ENCODE measurements at regions not wholly inside any gene's neighbourhood (a gene's known extent, or its start where the extent isn't known, plus 50 kb on each side); places are given as distances from the start of the nearest gene placed in this dataset.
"Not testable (repeated sequence)": the region's sequence is repeated elsewhere in the genome, so short reads cannot be mapped to it uniquely, and the experiment has no call there.

- DNase-seq = no peak
These were observed 1109.6 kb upstream of the MIR17HG start for GRCh38 chr13:90237852-90238251.

GRCh38 chr13:90238413-90238812, 1109.1 kb upstream of the MIR17HG start:
- DNase-seq = no peak

- DNase-seq = no peak
These were observed 1108.4 kb upstream of the MIR17HG start for GRCh38 chr13:90239130-90239529.

DNA sequence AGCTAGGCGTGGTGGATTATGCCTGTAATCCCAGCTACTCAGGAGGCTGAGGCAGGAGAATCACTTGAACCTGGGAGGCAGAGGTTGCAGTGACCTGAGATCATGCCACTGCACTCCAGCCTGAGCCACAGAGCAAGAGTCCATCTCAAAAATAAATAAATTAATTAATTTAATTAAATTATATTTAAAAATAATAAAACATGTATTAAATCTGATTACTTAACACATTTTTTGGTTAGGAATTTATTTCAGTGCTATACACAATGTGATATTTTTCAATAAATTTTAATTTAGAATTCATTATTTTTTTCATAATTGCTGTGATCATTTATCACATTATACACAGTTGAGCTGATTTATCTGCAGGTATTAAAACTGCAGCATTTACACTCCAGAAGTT, 1101.5 kb upstream of the MIR17HG start:
- no peak for DNase-seq

- no peak for DNase-seq
These were observed 1100.7 kb upstream of the MIR17HG start for GRCh38 chr13:90246687-90247345.

DNA sequence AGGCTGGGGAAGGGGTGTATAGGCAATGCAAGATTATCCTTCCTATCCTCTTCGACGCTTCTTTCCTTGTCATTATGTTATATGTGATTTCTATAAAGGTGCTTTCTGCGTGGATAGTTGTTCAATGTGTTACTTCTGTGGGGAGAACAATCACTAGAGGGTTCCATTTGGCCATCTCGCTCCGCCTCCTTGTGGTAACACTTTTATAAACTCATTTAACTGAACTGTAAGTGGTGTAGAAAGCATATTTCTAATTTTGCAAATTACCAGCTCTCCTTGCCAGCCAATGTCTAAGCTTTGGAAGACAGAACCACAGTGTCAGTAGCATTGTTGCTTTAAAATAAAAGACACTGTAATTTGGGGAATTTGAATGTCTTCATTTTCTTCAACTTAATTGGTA, 1093.7 kb upstream of the MIR17HG start:
- DNase-seq = no peak

- no peak for DNase-seq
These were observed 1093.0 kb upstream of the MIR17HG start for GRCh38 chr13:90254437-90254836.

DNA sequence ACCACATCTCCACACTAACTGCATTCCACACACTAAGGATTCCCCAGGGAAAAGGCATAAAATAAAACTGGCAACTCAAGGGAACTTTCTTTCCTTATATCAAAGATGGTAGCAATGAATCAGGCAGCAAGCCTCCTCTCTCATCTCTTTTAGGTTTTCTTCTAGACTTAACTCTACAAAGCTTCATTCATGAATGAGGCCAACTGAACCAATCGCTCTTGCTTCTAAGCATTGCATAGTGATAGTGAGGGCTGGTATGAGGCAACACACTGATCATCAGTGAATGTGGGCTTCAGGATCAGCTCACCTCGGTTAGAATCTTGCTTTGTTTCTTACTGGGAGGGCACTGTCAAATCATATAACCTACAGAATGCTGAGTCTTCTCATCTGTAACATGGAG, 1090.7 kb upstream of the MIR17HG start:
- no peak for DNase-seq

GRCh38 chr13:90258129-90258528, 1089.4 kb upstream of the MIR17HG start:
- DNase-seq = no peak

DNA sequence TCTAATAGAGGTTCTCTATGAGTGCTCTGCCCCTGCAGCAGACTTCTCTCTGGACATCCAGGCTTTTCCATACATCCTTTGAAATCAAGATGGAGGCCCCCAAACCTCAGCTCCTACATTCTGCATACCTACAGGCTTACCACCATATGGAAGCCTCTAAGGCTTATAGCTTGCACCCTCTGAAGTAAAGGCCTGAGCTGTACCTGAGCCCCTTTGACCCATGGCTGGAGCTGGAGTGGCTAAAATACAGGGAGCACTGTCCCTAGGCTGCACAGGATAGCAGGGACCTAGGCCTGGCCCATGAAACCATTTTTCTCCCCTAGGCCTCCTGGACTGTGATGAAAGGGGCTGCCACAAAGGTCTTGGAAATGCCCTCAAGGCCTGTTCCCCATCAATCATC, 1086.1 kb upstream of the MIR17HG start:
- no peak for DNase-seq

DNA sequence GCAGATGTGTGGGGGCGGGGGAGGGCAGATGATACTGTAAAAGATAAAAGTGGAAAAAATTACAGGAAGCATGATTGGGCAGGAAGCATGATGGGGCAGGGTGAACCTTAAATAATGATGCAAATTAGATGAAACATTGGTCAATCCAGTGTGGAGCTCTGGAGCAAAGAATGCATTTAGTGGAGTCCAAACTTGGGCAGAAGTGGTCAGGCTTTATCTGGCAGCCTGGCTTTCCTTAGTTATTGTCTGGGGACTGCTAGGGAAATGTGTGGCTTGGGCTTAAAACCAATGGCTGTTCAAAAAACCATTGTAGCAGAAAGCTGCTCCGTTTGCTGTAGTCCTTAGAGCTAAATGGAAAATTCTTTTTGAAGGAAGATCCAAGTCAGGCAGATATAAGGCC, 1077.3 kb upstream of the MIR17HG start:
- DNase-seq = no peak

DNA sequence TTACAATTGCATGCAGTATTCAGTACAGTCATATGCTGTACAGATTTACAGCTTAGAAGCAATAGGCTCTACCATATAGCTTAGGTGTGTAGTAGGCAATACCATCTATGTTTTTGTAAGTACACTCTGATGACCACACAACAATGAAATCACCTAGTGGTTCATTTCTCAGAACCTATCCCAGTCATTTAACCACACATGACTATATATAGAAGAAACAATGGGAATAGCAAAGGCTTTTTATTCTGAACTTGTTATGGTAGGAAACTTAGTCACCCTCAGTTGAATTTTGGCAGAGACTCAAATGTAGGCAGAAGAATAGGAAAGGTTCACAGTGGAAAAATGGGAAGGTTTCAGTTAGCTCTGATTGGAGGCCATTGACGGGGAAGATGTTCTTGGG, 1075.1 kb upstream of the MIR17HG start:
- DNase-seq = no peak

GRCh38 chr13:90276216-90276615, 1071.3 kb upstream of the MIR17HG start:
- DNase-seq = no peak

DNA sequence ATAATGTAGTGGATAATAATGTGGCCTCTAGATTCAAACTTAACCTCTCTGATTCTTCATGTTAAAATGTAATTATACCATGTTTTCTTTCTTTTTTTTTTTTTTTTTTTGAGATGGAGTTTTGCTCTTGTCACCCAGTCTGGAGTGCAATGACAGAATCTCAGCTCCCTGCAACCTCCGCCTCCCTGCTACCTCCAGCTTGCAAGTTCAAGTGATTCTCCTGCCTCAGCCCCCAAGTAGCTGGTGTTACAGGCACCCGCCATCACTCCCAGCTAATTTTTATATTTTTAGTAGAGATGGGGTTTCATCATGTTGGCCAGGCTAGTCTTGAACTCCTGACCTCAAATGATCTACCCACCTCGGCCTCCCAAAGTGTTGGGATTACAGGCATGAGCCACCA, 1069.3 kb upstream of the MIR17HG start:
- DNase-seq = not testable (repeated sequence)

DNA sequence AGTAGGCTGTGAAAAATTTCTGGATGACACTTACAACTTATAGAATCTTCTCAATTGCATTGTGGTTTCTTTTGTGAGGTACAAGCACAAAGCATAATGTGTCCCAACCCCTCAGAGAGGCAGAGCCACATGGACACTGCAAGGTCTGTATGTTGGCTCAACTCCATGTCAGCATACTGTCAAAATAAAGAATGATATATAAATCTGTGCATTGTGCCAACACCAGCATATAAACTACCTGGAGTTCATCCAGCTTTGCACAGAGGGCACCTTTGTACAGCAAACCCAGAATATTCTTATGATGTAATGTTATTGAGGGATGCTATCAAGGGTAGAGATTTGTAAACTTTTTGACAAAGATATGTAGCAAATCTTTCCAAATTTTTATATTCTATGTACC, 1065.8 kb upstream of the MIR17HG start:
- no peak for DNase-seq

DNA sequence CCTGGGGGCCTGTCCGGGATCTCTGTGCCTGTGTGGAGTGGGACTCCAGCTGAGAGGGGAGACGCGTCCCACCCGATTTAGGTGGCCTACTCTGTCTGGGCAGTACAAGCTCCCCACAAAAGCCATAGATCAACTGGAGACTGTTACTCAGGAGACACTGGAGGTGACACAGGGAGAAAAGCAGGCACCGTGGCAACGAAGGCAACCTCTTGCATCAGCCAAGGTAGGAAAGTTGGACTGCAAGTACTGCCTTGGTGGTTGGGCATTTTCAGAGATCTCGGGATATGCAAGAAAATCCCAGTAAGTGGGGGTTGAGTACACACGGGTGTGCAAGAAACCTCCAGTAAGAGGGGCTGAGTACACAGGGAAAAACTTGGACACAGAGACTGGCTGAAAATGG, 1060.0 kb upstream of the MIR17HG start:
- no peak for DNase-seq

DNA sequence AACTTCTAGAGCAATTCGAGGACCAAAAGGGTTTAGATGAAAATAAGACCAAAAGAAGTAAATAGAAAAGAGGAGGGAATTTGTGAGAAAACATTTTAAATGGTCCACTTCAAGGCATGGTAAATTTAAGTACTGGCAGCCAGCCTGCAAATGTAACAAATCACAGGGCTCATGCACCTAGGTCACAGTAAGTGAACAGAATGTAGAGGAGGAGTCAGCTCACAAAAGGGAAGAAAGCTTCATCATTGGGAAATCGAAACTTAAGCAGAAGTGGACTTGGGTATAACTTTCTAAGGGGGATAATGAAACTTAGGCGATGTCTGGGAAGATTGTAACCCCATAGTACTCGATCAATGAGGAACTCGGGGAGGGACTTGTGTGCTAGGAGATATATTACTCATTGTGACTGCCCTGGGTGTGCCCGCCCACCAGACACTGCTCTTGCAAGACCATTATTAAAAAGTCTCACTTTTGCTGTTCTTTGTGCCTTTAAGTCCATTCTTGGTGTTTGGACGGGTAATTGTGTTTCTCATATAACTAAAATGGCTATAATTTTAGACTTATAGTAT, 1053.6 kb upstream of the MIR17HG start:
- DNase-seq = no peak

DNA sequence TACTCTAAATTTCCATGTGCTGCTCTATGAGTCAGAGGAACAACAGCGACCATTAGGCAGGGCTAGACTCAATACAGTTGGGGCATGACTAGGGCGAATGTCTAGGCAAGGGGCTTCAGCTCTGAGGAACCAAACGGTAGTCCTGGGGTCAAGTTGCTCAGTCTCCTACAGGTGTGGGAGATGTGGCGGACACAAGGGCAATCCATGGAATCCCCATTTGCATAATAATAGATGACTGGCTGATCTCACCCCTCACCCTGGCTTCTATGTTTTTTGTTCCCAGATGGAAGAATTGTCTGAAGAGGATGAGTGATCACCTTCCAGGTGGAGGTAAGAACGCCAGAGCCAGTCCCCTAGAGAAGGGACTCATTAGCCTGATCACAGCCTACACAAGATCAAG, 1048.2 kb upstream of the MIR17HG start:
- no peak for DNase-seq

DNA sequence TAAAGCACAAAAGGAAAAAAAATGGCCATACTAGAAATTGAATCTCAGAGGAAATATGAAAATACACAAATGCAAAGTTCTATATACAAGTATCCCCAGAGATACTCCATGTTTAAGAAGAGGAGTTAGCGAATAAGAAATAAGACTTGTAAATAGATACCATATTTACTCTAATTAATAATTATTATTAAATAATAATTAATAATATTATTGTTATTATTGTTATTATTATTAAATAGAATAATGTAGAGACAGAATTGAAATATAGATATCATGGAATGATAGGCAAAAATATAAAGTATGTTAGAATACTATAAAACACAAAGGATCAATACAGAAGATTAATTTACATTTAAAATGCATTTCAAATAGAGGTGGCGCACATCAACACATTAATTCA, 1047.5 kb upstream of the MIR17HG start:
- no peak for DNase-seq

DNA sequence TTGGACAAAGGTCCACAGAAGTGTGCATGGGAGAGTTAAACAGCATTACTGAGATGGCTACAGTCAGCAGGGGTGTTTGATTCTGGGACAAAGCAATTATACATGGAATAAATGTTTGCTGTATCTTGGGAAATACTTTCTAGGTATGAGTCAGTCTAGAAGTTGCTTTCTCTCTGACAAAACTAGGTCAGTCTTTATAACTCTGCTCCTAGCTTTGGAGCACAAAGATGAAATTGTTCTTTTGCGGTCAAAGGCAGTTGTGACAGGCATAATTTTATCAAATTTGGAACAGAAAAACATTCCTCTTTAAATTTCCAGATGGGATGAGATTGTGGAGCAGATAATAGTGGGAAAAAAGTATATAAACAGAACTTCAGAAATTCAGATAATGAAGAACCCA, 1045.4 kb upstream of the MIR17HG start:
- no peak for DNase-seq

DNA sequence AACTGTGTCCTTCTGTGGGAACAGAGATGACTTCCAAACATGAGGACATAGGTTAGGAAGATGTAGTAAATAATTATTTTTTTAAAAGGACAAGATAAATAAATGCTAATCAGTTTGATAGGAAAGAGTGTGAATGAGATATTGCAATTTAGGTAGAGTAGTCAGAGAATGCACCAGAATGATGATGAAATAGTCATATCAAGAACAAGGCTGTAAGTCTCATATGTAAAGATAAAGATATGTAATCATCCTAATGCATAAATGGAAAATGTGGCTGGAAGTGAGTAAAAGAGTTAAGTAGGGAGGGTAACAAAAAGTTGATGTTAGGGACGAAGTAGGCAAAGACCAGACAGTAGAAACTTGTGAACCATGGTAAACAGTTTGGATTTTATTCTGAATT, 1041.7 kb upstream of the MIR17HG start:
- no peak for DNase-seq

GRCh38 chr13:90307136-90307535, 1040.4 kb upstream of the MIR17HG start:
- no peak for DNase-seq

DNA sequence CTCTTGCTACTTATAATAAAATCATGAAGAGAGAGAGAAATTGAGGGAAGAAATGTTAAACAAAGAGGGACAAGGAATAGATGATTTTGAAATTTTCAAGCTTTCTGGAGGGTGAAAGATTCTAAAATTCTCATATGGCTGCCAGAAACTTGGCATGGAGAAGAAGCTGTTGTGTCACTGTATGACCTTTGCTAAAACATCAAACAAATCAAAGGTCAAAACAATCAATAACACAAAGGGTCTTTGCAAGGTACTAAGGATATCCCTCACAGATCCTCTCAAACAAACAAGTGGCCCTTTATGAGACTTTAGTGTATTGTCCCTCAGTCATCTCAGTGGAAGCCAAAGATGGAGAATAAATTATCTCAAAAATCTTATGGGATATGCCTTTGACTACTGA, 1039.2 kb upstream of the MIR17HG start:
- no peak for DNase-seq

- DNase-seq = no peak
These were observed 1035.6 kb upstream of the MIR17HG start for GRCh38 chr13:90311929-90312328.

DNA sequence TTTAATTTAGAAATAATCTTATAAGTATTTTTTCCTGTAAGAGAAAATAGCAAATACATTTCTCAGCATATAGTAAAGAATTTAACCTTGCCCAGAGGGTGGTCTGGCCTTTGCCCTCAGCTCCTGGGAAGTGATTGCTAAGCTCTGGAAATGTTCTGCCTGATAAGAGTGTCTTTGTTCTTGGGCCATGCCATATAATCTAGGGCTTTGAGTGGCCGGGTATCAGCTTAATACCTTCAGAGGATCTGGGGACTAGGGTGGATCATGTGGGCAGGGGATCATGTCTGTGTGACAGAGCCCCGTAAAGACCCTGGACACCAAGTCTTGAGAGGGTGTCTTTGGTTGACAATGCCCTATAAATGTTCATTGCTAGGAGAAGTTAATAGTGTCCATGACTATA, 1032.4 kb upstream of the MIR17HG start:
- no peak for DNase-seq

Measured in activated effector memory CD4-positive, alpha-beta T cell treated with anti-CD3 and anti-CD28 coated beads, Interleukin-2, amount 50 U/mL, for 16 hours (primary cell).